ENCODE measurements at regions not wholly inside any gene's neighbourhood (a gene's known extent, or its start where the extent isn't known, plus 50 kb on each side); places are given as distances from the start of the nearest gene placed in this dataset.
"Not testable (repeated sequence)": the region's sequence is repeated elsewhere in the genome, so short reads cannot be mapped to it uniquely, and the experiment has no call there.

- DNase-seq: no peak
These were observed 97.3 kb upstream of the DPT start for GRCh38 chr1:168826269-168826668.

GRCh38 chr1:168827557-168827956 lies 98.6 kb upstream of the DPT start:
- DNase-seq: no peak

DNA sequence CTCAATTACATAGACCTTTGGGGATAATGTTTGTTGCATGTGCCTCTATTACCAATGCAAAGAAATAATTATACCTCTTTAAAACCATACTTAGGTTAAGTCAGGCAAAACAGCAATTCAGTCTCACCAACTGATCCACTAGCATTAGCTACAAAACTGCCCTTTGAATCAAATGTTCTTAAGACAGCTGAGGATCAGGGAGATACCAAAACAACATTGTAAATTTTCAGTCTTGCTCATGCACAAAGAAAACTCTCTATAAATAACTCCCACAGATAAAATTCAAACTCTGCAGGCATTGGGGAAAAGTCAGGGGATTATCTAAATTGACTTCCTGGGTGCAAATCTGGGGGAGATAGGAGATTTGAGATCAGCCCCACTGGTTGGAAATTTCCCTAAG lies 100.9 kb upstream of the DPT start:
- DNase-seq: no peak

DNA sequence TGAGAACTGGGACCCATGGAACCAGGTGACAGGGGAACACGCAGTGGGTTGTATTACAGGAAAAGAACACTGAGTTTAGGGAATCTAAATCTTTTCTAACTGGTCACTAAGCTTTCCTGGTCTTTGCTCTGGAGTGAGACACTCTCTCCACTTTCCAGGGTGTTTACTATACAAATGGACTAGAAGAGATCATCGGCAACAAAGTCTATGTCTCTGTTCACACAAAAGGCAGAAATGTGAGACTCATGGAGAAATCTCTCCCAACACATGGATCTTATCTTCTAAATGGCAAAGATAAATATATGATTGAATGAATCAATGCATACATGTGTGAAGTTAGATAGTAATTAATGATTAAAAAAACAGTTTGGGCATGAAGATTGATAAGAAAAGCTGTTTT lies 101.6 kb upstream of the DPT start:
- no peak for DNase-seq

- DNase-seq: peak; percentile 81
These were observed 103.7 kb upstream of the DPT start for GRCh38 chr1:168832661-168833060.

DNA sequence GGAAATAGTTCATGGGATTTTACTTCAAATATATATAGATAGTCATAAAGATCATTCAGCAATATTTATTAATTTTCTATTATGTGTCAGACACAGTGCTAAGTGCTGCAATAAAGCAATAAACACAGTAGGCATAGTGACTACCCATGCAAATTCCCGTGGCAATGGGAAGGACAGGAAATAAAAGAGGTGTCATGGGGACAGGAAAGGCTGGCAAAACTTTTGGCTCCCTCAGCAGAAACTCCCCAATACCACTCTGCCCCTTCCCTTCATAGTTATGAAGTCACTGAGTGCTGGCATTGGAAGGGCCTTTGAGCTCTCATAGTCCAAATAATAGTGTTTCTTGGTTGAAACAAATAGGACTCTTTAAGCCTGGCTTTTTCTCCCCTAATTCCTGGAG lies 104.4 kb upstream of the DPT start:
- DNase-seq: no peak

- no peak for DNase-seq
These were observed 104.8 kb upstream of the DPT start for GRCh38 chr1:168833801-168834224.

DNA sequence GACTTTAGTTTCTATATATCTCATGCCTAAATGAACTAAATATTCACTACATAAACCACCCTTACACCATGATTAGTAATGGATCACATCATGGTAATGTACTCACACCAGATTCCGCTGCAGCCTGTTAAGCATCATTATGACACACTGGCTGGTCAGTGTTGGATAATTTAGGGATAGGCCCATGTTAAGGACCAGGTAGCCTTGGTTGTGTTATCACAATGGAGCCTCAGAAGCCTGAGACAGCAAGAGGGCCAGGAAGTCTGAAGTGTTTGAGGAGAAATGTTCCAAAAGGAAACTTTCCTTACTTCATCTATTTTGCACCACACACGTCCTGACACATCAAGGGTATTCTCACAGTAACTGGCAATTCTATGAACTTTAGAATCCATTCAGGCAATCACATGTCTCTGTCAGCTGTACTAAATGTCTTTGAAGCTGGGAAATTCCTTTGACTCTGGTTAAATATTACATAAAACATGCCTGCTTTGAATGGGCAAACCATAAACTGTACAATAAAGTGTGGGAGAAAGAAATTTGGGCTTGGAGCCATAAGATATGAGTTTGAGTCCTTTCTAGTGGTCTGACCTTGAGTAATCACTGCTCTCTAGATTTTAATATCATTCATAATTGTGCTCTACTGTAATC lies 105.3 kb upstream of the DPT start:
- no peak for DNase-seq

GRCh38 chr1:168835176-168835575 lies 106.2 kb upstream of the DPT start:
- no peak for DNase-seq

DNA sequence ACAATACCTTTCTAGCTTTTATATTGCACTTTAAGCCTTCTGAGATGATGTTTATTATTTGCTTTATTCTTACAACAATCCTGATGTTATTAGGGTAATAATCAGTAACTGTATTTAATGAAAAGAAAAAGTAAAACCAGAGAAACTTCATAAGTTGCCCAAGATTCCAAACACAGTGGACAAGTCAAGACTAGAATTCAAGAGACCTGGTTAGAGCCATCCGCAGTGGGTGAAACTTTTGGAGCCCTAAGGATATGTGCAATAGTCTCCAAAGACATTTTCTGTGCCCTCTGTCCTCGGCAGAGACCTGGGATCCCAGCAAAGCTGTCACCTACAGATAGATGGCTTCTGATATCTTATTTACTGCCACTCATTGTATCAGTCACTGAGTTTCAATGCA lies 106.8 kb upstream of the DPT start:
- DNase-seq: no peak

DNA sequence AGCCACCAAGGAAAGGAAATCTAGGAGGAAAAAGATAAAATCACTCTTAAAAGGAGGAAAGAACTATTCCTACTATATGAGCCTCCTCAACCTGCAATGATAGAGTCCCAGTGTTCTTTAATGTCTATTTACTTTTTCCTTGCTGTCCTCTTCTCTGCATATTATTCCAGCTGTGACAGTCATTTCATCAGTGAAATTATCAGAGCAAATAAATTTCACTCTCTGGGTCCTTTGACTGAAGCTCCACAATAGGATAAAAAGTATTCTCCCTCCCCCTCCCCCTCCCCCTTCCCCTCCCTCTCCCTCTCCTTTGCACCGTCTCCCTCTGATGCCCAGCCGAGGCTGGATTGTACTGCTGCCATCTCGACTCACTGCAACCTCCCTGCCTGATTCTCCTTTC lies 107.5 kb upstream of the DPT start:
- no peak for DNase-seq

- not testable (repeated sequence) for DNase-seq
These were observed 108.2 kb upstream of the DPT start for GRCh38 chr1:168837230-168837629.

- no peak for DNase-seq
These were observed 113.3 kb upstream of the DPT start for GRCh38 chr1:168842306-168842705.

DNA sequence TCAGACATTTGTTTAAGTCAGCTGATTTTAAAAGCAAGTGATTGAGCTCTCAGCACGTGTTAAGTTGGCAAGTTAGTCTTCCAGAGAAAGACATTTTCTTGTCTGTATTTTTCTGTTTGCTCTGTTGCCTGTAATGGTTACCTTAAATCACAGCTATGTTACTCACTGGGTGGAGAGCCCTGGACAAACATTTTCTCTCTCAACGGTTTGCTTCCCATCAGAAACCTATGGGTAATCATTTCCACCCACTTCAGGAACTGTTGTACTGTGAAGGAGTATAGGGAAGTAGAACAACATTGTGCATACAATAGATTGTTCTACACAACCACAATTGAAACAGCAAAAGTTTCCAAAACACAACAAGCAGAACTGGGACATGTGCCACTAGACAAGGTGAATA lies 113.9 kb upstream of the DPT start:
- no peak for DNase-seq

DNA sequence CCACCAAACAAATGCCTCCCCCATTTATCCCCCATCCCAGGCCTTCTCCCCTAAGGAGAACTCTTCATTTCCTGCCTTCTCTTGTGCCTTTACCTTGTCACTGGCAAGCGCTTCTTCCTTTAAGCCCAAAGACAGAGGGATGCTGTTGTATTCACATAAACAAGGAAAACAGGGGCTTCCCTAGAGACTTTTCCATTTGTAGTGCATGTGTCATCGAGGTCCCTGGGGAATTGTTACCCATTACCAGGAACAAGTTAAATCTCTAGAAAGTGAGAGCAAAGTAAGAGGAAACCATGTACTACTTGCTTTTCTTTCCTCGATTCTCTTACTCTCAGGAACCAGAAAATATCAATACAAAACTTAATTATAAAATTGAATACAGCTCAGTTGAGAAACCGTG lies 114.4 kb upstream of the DPT start:
- DNase-seq: no peak

DNA sequence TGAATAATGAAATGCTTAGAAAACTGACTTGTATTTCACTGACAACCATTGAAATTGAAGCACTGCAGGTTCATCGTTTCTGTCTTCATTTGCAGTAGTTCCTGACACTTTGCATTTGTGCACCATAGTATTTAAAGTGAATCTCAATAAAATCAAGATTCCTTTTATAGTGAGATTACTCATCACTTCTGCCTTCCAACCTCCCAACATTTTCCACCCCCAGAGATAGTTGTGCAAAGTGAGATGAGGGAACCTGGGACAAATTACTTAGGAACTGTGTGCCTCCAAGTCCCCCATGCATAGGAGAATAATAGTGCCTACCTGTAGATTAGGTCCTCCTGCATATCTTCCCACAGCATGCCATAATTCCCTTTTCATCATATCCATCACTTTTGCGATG lies 114.9 kb upstream of the DPT start:
- no peak for DNase-seq

- DNase-seq: no peak
These were observed 116.1 kb upstream of the DPT start for GRCh38 chr1:168845140-168845539.

DNA sequence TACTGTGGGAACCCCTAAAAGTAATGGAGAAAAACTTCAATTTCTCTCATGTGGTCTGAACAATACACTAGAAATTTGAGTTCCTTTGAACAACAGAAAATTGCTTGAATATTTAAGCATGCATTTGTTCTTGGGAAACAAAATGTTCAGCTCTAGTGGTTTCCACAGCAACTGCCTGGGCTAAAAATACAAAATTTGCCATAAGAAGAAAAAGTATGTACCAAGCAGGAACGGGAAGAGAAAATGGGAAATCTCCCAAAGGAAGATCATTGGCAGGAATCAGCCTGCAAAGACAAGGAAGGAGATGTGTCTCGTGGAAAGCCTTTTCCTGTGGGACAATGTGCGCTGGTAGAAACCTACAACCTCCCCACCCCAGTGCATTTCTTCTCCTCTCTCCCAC lies 119.0 kb upstream of the DPT start:
- peak; percentile 54 for DNase-seq

GRCh38 chr1:168861421-168862004 lies 132.5 kb upstream of the DPT start:
- no peak for DNase-seq

GRCh38 chr1:168863772-168864171 lies 134.8 kb upstream of the DPT start:
- peak; percentile 54 for DNase-seq

DNA sequence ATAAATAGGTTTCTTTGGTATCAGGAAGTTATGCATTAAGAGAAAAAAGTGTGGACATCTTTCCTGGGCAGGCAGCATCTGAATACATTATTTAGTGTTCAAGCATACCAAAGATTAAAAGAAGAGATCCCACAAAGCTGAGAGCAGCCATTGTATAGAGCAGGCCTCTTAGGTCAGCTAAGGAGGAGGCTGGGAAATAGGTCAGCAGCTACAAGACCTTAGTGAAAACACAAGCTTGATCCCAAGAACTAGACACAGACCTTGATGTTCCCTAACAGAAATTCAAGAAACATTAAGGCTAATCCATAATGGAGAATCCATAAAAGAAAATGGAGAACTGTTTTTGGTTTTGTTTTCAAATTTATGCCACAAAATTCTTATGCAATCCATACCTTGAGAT lies 135.3 kb upstream of the DPT start:
- no peak for DNase-seq

GRCh38 chr1:168865850-168866620 lies 137.0 kb upstream of the DPT start:
- no peak for DNase-seq

DNA sequence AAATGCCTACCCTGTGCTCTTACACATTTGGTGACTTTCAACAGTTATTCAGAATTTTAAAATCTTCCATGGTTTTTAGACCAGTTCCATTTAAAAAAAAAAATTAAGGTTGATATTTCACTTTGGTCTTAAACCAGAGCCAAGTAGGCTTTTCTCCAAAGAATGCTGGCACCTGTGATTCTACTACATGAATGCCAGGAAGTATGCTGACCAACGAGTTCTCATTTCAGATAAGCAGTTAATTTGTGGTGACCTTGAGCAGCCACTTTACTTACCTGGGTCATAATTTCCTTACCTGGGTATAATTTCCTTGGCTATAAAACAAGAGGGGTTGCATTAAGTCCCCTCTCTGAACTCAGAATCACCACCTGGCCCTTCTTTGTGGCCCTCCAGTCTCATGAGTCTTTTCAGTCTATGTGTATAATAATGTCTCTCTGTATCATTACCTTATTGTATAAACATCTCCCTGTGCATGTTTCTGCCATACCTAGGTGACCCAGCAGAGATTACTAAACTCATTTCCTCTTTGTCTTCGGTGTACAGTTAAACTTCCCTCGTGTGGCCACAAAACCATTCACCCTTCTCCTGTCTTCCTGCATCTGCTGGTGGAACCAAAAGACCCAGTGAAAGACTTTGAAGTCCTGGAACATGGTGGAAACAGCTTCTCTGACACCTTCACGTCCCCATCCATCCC lies 139.1 kb upstream of the DPT start:
- no peak for DNase-seq

- DNase-seq: no peak
These were observed 142.5 kb upstream of the DPT start for GRCh38 chr1:168871531-168871930.

Measured in hindlimb muscle (tissue), 1 donor.